22Rv1 (cell line): ENCODE measurements at regions not wholly inside any gene's neighbourhood (a gene's known extent, or its start where the extent isn't known, plus 50 kb on each side); places are given as distances from the start of the nearest gene placed in this dataset.

Source experiments
- CTCF ChIP-seq: fragments of 450-650 bp; IDR thresholded peaks from 2 replicates; pipeline ENCODE4 v1.5.1; 2017; ENCODE audit warnings: mild to moderate bottlenecking
- ZFX ChIP-seq: fragments of 450-650 bp; IDR thresholded peaks from 2 replicates; pipeline ENCODE4 v1.6.1; 2017; ENCODE audit warnings: antibody characterized with exemption, borderline replicate concordance

GRCh38 chr1:17978016-17978415 is 129.6 kb upstream of the IGSF21 start:
- TF ChIP-seq CTCF: no peak
- TF ChIP-seq ZFX: no peak
